ENCODE measurements at regions not wholly inside any gene's neighbourhood (a gene's known extent, or its start where the extent isn't known, plus 50 kb on each side); places are given as distances from the start of the nearest gene placed in this dataset.

DNA sequence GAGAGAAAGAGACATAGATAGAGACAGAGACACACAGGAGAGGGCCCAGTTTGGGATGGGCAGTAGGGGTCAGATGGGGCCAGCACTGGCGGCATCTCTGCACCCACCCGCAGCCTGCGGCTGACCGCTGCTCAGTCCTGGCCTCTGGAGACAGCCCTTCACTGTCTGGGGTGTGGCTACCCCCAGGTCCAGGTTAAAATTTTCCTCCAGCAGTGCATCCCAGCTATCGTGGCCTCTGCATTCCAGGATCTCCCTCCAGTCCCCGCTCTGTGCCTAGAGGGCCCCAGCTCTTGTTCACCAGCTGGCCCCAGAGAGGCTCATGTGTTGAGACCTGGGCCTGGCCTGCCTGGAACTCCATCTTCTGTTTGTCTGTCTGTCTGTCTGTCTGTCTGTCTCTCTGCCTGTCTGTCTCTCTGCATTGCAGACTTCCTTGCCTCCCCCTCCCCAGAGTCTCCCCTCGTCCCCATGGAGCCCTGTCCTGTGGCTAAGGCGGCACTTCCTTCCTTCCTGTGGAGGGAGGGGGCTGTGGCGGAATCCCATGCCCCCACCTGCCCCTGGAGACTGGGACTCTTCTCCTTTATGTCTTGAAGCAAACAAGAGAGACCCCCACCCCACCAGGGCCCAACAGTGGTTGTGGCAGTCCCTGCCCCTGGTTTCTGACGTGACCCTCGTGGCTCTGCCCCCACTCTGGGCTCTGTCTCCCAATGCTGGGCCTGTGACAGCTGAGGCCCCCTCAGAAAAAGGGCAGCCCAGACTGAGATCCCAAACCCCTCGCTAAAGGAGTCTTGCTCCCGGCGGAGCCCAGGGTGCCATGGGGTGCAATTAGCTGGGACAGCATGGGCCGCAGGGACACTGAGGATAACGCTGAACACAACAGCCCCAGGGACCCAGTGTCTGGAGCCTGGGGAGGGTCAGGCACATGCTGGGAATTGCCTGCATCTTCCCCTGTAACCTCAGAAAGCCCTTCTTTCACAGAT is 241.8 kb downstream of the NPHP4 start:
- TF ChIP-seq CTCF (IDR thresholded peaks at IDR 0.05; ENCODE audit: low read length, missing control alignments) = no peak
- no peak overlapping the region for H3K4me3 ChIP-seq (replicated peaks; ENCODE audit: low read depth, low read length)
- no peak for DNase-seq (ENCODE audit: low read depth)

DNA sequence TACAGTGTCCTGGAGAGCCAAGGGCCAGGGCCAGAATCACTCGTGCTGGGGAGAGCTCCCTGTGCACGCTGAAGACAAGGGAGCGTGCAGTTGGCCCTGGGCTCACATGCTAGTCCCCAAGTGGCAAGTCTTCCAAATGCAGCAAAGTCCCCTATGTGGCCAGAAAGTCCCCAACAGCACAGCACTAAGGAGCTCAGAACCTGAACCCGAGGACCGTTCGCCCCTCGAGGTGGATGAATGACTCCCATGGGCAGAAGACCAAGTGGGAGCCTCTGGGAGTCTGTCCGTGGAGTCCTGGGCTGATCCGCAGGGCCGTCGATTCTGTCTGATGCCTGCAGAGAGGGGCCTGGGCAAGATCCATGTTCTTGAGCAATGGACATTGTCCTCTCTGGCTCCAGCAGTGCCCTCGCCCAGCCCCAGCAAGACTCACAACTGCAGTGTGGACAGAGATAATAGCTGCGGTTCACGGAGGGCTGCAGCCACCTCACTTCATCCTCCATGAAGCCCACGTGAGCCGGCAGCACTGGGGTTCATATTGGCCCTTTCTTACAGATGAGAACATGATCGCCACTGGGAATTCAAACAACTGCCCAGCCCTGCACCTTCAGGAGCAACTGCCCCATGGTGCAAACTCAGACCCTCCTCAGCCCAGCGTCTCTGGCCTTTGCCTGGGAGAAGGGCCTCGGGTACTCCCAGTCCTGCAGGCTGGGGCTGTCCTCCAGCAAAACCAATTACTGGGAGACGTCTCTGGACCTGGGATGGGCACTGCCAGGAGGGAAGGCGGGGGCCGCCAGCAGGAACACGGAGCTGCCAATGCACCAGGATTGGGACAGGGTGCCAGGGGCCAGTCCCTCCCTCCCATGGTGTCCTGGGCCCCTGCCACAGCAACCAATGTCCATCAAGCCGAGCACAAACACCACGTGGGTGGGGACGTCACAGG is 243.7 kb downstream of the NPHP4 start:
- DNase-seq (ENCODE audit: low read depth) = no peak
- no peak for TF ChIP-seq CTCF (IDR thresholded peaks at IDR 0.05; ENCODE audit: low read length, missing control alignments)
- no peak overlapping the region for H3K4me3 ChIP-seq (replicated peaks; ENCODE audit: low read depth, low read length)

DNA sequence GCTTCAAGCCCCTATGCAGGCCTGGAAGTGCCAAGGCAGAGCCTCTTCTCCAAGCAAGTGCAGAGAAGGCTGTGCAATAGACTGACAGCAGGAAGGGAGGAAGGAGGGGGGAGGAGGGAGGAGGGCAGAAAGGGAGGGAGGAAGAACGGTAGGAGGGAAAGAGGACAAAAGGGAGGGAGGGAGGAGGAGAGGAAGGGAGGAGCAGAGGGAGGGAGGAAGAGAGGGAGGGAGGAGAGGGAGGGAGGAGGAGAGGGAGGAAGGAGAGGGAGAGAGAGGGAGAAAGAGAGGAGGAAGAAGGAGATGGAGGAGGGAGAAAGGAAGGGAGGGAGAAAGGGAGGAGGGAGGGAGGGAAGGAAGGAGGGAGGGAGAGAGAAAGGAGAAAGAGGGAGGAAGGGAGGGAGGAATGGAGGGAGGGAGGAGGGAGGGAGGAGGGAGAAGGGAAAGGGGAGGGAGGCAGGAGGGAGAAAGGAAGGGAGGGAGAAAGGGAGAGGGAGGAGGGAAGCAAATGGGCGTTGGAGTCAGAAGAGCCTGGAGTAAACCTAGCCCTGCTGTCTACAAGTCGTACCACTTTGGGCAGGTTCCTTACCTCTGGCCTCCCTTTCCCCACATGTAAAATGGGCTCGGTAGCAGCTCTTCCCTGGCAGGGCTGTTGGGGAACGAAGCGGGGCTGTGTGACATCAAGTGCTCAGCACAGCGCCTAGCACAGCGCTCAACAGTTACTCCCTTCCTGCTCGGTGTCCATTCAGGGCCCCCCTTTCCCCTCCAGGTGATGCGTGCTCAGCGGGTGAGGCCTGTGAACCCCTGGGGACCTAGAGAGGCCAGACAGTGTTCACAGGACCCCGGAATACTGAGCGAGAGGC is 244.6 kb downstream of the NPHP4 start:
- no peak for DNase-seq (ENCODE audit: low read depth)
- H3K4me3 ChIP-seq (replicated peaks; ENCODE audit: low read depth, low read length) = no peak overlapping the region
- no peak for TF ChIP-seq CTCF (IDR thresholded peaks at IDR 0.05; ENCODE audit: low read length, missing control alignments)

DNA sequence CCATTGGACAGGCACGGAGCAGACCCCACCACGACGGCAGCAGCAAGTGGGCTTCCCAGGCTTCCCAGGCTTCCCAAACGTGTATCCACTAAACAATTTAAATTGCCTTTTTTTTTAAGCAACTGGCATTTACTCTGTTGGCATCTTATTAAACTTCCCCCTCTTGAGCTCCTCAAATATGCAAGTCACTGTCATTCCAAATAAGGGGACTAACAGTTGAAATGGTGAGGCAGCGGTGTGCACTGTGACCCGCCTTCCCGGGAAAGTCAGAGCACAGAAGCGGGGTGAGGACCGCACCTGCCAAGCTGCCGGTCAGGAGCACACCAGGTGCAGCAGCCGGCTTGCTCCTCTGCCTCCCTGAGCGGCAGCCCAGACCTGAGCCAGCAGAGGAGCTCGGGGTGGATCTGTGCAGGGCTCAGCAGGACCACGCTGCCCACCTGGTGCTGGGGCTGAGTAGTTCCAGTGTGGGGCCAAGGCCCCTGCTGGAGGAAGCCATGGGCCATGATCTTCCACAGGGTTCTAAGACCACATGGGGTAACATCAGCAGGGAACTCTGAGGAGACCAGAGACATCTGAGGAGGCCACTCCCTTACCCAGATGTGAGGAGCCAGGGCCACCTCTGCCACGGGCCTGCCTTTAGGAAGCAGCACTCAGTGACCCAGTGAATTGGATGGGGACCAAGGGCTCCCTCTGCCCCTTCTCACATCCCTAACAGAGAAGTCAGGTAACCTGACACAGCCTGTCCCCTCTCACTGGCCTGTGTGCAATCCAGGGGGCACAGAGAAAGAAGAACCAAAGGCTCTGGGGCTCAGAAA is 245.4 kb downstream of the NPHP4 start:
- no peak for DNase-seq (ENCODE audit: low read depth)
- H3K4me3 ChIP-seq (replicated peaks; ENCODE audit: low read depth, low read length) = no peak overlapping the region

DNA sequence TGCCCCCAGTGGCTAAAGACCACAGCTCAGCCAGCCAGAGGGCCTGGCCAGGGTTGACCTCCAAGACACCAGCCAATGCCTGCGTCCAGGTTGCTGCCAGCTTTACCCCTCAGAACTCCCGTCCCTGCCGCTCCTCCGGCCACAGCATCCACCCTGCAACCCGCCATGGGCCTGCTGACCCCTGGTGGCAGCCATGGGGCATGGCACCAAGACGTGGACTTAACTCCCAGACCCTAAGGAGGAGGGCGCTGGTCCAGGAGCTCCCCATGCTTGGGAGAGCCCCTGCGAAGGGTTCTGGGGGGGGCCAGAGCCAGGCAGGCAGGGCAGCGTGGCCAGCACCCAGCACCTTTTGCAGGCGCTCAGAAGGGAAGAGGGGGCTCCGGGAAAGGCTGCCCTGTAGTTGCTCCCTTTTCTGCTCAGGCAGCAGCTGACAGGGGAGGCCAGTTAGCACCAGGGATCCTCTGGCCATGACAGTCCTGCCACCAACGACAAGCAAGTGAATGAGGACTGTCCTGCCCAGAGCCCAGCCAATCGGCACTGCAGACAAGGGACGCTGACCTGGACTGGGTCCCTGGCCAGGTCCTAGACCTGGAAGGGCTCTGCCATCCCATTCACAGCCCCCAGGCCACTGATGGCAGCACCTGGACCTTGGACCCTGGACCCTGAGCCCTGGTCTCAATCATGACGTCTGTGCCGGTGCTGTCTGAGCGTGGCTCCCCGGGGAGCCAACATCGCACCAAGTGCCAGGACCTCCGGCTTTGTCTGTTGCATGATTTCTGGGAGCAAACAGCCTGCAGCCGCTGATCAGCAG is 246.2 kb downstream of the NPHP4 start:
- peak; percentile 66 for DNase-seq (ENCODE audit: low read depth)
- TF ChIP-seq CTCF (IDR thresholded peaks at IDR 0.05; ENCODE audit: low read length, missing control alignments) = peak; percentile 89
- H3K4me3 ChIP-seq (replicated peaks; ENCODE audit: low read depth, low read length) = no peak overlapping the region

More for the DNA sequence above, 245.4 kb downstream of the NPHP4 start:
- TF ChIP-seq CTCF (IDR thresholded peaks at IDR 0.05; ENCODE audit: low read length, missing control alignments) = no peak

All from fibroblast of pulmonary artery (primary cell).